Endothelial cell of umbilical vein (primary cell): ENCODE measurements at regions not wholly inside any gene's neighbourhood (a gene's known extent, or its start where the extent isn't known, plus 50 kb on each side); places are given as distances from the start of the nearest gene placed in this dataset.

ENCODE experiments used
- GATA2 ChIP-seq: IDR thresholded peaks from 2 replicates; pipeline ENCODE4 v1.7.0; 2011; ENCODE audit warnings: low read depth, mild to moderate bottlenecking, moderate library complexity, mixed read lengths, low read length; ENCODE audit not compliant: insufficient read length, insufficient read depth
- POLR2A ChIP-seq: IDR thresholded peaks from 2 replicates; pipeline ENCODE4 v1.6.1; 2012; ENCODE audit warnings: low read depth, mild to moderate bottlenecking, control low read depth, low read length
- TF ChIP-seq, protein P1 (sequence below), 2 donors: IDR thresholded peaks; 1 replicate in 1 of 2; 2 replicates in 1 of 2; pipeline ENCODE4 v1.5.1; 2011; ENCODE audit warnings: low read length in 2 of 2, mild to moderate bottlenecking in 2 of 2, moderate library complexity in 2 of 2, control low read depth in 1 of 2, inconsistent platforms in 1 of 2, low read depth in 1 of 2; ENCODE audit not compliant: insufficient read depth in 1 of 2; ENCODE audit errors: extremely low read depth in 1 of 2

DNA sequence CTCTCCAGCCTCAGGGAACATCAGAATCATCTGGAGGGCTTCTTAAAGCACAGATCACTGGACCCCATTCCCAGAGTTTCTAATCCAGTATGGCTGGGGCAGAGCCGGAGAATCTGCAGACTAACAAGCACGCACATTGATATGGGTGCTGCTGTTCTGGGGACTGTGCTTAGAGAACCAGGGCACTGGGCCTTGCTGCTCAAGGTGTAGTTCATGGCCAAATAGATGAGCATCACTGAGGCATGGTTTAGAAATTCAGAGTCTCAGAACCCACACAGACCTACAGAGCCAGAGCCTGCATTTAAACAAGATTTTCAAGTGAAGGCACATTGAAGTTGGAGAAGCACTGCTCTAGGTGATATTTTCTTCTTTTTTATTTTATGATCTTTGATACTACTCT lies 376.8 kb upstream of the PHF14 start:
- TF ChIP-seq, protein P1, sequence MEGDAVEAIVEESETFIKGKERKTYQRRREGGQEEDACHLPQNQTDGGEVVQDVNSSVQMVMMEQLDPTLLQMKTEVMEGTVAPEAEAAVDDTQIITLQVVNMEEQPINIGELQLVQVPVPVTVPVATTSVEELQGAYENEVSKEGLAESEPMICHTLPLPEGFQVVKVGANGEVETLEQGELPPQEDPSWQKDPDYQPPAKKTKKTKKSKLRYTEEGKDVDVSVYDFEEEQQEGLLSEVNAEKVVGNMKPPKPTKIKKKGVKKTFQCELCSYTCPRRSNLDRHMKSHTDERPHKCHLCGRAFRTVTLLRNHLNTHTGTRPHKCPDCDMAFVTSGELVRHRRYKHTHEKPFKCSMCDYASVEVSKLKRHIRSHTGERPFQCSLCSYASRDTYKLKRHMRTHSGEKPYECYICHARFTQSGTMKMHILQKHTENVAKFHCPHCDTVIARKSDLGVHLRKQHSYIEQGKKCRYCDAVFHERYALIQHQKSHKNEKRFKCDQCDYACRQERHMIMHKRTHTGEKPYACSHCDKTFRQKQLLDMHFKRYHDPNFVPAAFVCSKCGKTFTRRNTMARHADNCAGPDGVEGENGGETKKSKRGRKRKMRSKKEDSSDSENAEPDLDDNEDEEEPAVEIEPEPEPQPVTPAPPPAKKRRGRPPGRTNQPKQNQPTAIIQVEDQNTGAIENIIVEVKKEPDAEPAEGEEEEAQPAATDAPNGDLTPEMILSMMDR (IDR thresholded peaks at IDR 0.05; ENCODE audit: extremely low read depth in 1 of 2, insufficient read depth in 1 of 2, low read depth in 1 of 2, low read length in 2 of 2), result no peak
- TF ChIP-seq POLR2A (no peak), GATA2 (no peak)
